A673 (cell line): ENCODE measurements at regions not wholly inside any gene's neighbourhood (a gene's known extent, or its start where the extent isn't known, plus 50 kb on each side); places are given as distances from the start of the nearest gene placed in this dataset.

ENCODE experiments used
- EZH2 ChIP-seq: fragments of 200-600 bp; sonication (generic); IDR thresholded peaks from 2 replicates; pipeline ENCODE4 v1.6.1; 2017; ENCODE audit warnings: borderline replicate concordance, low read depth, mild to moderate bottlenecking, mixed read lengths, antibody characterized with exemption, low read length; ENCODE audit not compliant: poor library complexity, severe bottlenecking
- TF ChIP-seq, protein P1 (sequence below): fragments of 300-800, 200-600 bp; sonication (generic); conservative IDR thresholded peaks from 2 replicates; pipeline ENCODE4 v1.5.1; 2017; ENCODE audit warnings: low read depth, mild to moderate bottlenecking, antibody characterized with exemption, low read length, moderate library complexity, mixed read lengths

- TF ChIP-seq, protein P1, sequence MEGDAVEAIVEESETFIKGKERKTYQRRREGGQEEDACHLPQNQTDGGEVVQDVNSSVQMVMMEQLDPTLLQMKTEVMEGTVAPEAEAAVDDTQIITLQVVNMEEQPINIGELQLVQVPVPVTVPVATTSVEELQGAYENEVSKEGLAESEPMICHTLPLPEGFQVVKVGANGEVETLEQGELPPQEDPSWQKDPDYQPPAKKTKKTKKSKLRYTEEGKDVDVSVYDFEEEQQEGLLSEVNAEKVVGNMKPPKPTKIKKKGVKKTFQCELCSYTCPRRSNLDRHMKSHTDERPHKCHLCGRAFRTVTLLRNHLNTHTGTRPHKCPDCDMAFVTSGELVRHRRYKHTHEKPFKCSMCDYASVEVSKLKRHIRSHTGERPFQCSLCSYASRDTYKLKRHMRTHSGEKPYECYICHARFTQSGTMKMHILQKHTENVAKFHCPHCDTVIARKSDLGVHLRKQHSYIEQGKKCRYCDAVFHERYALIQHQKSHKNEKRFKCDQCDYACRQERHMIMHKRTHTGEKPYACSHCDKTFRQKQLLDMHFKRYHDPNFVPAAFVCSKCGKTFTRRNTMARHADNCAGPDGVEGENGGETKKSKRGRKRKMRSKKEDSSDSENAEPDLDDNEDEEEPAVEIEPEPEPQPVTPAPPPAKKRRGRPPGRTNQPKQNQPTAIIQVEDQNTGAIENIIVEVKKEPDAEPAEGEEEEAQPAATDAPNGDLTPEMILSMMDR = no peak
- no peak for TF ChIP-seq EZH2
These were observed 1396.3 kb downstream of the GATA3 start for GRCh38 chr10:9450801-9451200.
